Neural progenitor cell (in vitro differentiated cells): ENCODE measurements at regions not wholly inside any gene's neighbourhood (a gene's known extent, or its start where the extent isn't known, plus 50 kb on each side); places are given as distances from the start of the nearest gene placed in this dataset.

Experiments
- CTCF ChIP-seq: fragments of 200-600 bp; sonication (generic); IDR thresholded peaks from 2 replicates; pipeline ENCODE4 v1.5.1; 2017; ENCODE audit warnings: antibody characterized with exemption, mild to moderate bottlenecking
- EZH2 ChIP-seq: fragments of 200-600 bp; sonication (generic); IDR thresholded peaks from 2 replicates; pipeline ENCODE4 v1.6.1; 2017; ENCODE audit warnings: antibody characterized with exemption, mild to moderate bottlenecking, moderate library complexity

DNA sequence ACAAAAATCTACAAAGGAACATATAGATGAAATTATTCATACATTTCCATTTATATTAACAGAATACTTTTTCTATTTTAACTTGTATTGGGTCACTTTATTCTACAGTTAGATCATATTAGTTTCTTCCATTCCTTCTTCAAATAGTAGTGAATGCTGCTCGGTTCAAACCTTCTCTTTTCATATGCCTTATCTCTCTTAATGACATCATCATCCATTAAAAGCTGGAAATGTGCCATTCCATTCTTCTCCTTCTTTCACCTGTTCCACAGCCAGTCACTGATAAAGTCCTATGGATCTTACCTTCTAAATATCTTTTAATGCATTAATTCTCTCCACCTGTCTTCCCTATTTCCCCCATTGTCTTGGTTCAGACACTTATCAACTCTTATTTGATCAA lies 358.0 kb upstream of the POU1F1 start:
- TF ChIP-seq CTCF (no peak), EZH2 (no peak)
